SK-N-MC (cell line): ENCODE measurements at regions not wholly inside any gene's neighbourhood (a gene's known extent, or its start where the extent isn't known, plus 50 kb on each side); places are given as distances from the start of the nearest gene placed in this dataset.

Source experiments
- EZH2 ChIP-seq: fragments of 200-600 bp; sonication (generic); IDR thresholded peaks from one replicate; pipeline ENCODE4 v1.6.1; 2017; ENCODE audit warnings: antibody characterized with exemption
- POLR2AphosphoS5 ChIP-seq: IDR thresholded peaks from 2 replicates; pipeline ENCODE4 v1.6.1; 2012; ENCODE audit warnings: mild to moderate bottlenecking, low read depth, low read length, borderline replicate concordance

DNA sequence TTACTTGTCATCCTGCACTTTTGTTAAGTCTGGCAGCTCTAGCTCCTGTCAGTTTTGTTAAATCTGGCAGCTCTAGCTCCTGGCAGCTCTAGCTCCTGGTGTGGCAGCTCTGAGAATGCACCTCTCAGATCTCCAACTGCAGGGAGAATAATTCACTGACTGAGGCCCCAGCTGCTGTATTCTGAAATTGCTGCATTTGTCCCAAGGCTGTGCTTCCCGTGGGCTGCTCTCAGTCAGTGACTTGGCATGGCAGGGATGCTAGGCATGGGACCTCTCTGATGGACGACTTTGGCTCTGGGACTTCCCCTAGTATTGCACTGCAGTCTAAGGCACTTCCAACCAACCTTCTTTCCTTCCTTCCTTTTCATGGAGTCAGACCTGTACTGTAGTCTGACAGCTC lies 475.7 kb downstream of the CCDC171 start:
- no peak for TF ChIP-seq POLR2AphosphoS5
- TF ChIP-seq EZH2, result no peak
